Heart left ventricle (tissue), 13 donors: ENCODE measurements at regions not wholly inside any gene's neighbourhood (a gene's known extent, or its start where the extent isn't known, plus 50 kb on each side); places are given as distances from the start of the nearest gene placed in this dataset.

Experiments
- POLR2A ChIP-seq, 2 donors: fragments of 450-650 bp; IDR thresholded peaks; one replicate each; pipeline ENCODE4 v1.6.1; 2017; ENCODE audit warnings: antibody characterized with exemption in 2 of 2, mild to moderate bottlenecking in 2 of 2, moderate library complexity in 2 of 2
- TF ChIP-seq, protein P1 (sequence below), 12 donors: fragments of 200-600 bp; sonication (generic) in 4 of 12; IDR thresholded peaks; one replicate each; pipeline versions ENCODE4 v1.5.0 to v1.8.0; 2018 to 2022; ENCODE audit warnings: antibody characterized with exemption in 12 of 12, mild to moderate bottlenecking in 5 of 12
- donor health status: ischemic (EF 13 %, LVEDD 7.1; RV severe dilation, severe dysfunction).
- donor health status: DM: no; HTN: yes; CAD: no.
- donor health status: DM: no; HTN: no; CAD: no.
- donor health status: ischemic (EF 25% LVEDD 6.9; RV normal size, moderate dysfunction).
- donor health status: ischemic (EF 25% LVEDD 5.7; RV mildly dilated, moderate dysfunction).
- donor health status: ischemic (EF 35%, LVEDD 5.7; RV mildly dilated, moderate dysfunction).
- donor health status: nonischemic (EF 11% LVEDD 7.7; RV severe dilation, severe dysfunction).
- donor health status: DM: yes; HTN: yes; CAD: no.
- donor health status: PGD.
- donor health status: ischemic (EF 29% LVEDD 5.4; RV normal size, mild dysfunction).
- donor health status: nonischemic (EF 23%, LVEDD 6.1; RV moderate dilation, normal function).

- TF ChIP-seq POLR2A (IDR thresholded peaks at IDR 0.05) = no peak
- TF ChIP-seq, protein P1, sequence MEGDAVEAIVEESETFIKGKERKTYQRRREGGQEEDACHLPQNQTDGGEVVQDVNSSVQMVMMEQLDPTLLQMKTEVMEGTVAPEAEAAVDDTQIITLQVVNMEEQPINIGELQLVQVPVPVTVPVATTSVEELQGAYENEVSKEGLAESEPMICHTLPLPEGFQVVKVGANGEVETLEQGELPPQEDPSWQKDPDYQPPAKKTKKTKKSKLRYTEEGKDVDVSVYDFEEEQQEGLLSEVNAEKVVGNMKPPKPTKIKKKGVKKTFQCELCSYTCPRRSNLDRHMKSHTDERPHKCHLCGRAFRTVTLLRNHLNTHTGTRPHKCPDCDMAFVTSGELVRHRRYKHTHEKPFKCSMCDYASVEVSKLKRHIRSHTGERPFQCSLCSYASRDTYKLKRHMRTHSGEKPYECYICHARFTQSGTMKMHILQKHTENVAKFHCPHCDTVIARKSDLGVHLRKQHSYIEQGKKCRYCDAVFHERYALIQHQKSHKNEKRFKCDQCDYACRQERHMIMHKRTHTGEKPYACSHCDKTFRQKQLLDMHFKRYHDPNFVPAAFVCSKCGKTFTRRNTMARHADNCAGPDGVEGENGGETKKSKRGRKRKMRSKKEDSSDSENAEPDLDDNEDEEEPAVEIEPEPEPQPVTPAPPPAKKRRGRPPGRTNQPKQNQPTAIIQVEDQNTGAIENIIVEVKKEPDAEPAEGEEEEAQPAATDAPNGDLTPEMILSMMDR (IDR thresholded peaks at IDR 0.05) = no peak
Observed at GRCh38 chr1:90346757-90347156, 351.8 kb downstream of the ZNF326 start.
